ENCODE measurements at regions not wholly inside any gene's neighbourhood (a gene's known extent, or its start where the extent isn't known, plus 50 kb on each side); places are given as distances from the start of the nearest gene placed in this dataset.
"Not testable (repeated sequence)": the region's sequence is repeated elsewhere in the genome, so short reads cannot be mapped to it uniquely, and the experiment has no call there.

DNA sequence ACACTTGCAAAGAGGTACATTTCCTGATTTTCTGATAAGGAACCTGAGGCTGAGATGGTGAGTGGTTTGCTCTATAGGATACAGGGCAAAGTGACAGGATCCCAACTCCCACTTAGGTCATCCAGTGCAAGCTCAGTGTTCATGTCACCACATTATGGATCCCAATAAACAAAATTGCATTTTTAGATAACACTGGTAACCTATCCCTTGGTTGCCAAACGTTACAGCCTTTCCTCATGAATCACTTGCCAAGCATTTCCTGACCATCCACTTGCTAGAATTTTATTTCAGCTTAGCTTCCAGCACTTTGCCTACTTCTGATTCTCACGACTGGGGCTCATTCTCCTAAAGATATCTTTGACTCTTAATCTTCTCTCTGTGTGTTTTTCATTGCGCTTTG, 131.4 kb upstream of the ODAD2 start:
- no peak for DNase-seq

GRCh38 chr10:28127881-28128280, 129.0 kb upstream of the ODAD2 start:
- DNase-seq = no peak

DNA sequence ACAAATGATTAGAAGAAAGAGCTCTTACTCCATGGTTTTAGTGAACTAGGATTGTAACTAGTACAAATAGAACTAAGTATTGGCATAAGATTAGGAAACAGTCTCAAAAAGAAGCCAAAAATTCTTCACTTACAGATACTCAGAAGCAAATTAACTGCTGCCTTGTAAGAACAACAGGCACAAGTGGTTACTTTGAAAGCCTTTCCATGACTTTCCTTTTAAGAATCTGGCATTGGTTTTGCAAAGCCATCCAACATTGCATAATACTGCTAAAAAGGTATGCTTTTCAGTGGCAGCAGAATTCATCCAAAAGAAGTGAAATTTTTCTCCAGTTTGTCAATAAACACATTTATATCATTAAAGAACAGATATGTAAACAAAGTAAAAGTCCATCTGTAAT, 126.8 kb upstream of the ODAD2 start:
- no peak for DNase-seq

GRCh38 chr10:28120795-28121194, 121.9 kb upstream of the ODAD2 start:
- DNase-seq = no peak

GRCh38 chr10:28120043-28120749, 121.3 kb upstream of the ODAD2 start:
- DNase-seq = no peak

DNA sequence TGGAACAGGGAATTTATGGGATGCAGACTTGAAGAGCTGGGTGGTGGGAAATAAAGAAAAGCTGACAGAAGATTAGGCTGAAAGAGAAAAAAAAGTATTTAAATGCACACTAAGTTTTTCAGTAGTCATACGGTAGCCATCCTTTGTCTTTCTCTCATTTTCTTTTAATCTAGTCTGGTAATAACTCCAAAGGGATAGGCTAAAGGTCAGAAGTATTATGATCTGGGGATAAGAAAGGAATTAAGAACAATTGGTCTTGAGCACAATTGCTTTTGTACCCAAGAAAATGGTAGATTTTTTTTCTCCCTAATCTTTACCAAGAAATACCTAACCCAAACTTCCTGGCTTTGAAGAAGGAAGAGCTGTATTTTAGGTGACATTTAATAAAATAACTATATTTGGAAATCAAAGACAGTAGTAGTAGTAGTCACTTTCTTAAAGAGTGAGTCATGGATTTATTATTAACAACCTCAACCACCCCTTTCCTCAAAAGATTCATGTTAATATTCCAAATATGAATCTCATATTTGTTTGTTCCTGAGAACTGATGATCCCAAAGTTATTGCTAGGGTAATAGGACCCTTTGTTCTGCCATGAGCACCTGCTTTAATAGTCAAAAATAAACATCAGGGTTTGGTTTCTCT, 120.2 kb upstream of the ODAD2 start:
- DNase-seq = no peak

DNA sequence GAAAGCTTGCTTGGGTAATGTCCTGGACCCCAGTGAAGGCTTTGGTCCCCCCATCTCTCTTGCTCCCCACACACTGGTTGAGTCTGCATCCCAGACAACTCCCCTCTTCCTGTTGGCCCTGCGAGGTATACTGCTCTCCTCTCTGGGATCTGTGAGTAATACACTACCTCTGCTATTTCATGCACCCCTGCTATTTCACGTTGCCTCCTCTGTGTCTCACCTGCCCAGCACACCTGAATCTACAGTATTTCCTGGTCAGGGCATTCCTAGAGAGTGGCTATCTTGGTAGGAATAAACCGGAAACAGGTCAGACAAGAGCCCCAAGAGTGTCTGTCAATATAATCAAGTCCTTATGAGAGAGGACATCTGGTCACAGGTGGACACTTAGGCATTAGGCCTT, 114.3 kb upstream of the ODAD2 start:
- DNase-seq = no peak

GRCh38 chr10:28111712-28112111, 112.8 kb upstream of the ODAD2 start:
- DNase-seq = no peak

DNA sequence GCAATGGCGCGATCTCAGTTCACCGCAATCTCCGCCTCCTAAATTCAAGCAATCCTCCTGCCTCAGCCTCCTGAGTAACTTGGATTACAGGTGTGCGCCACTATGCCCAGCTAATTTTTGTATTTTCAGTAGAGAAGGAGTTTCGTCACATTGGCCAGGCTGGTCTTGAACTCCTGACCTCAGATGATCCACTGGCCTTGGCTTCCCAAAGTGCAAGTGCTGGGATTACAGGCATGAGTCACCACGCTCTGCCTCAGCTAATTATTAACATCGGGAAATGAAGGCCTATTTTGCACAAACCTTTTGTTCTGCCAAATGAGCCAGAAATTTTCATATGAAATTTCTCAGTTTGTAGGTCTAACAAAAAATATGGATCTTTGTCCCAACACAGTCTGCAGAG, 106.7 kb upstream of the ODAD2 start:
- no peak for DNase-seq

DNA sequence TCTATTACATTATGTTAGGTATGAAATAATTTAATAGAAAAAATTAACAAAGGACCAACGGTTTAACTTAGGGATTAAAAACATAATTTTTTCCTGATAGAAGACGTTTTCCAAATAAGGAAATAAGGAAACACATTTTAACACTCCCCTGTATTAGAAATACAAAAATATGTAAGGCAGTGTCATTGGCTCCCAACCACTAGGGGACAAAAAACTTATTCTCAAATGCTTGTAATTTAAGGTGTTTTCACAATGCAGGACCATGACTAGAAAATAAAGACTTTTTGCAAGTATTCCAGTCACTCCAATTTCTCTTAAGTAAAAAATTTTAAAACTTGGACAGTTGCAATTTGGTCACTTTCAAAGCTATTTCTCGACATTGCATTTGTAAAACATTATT, 98.8 kb upstream of the ODAD2 start:
- no peak for DNase-seq

- no peak for DNase-seq
Observed at GRCh38 chr10:28095791-28096378, 97.0 kb upstream of the ODAD2 start.

DNA sequence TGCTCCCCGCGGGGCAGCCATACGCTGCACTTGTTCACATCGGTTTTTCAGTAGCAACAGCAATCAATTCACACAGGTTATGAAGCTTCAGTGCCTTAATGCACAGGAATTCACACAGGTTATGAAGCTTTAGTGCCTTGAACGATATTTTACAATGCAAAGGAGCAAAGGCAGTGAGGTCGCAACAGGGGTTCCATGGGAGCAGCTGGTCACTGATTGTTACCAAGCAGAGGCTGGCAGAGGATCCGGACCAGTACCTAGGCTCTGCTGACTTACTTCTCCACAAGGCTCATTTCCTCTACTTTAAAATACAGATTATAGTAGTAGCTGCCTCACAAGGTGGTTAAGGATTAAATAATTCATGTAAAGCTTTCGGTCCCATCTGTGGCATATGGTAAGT, 95.2 kb upstream of the ODAD2 start:
- no peak for DNase-seq

GRCh38 chr10:28091913-28092312, 93.0 kb upstream of the ODAD2 start:
- no peak for DNase-seq

DNA sequence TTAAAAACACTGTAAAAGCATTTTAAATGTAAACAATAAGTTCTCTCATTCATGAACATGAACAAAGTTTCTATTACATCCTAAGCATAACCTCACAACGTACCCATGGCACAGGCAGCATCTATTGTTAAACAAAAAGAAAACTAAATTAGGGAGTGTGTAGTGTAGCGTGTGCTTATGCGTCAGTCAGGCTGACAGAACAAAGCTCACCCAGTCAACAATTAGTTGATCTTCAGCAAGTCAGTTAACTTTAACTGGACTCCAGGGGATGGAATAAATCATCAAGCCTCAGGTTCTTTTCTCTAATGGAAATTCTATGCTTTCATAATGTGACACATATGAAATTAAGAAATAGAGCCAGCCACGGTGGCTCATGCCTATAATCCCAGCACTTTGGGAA, 91.6 kb upstream of the ODAD2 start:
- no peak for DNase-seq

DNA sequence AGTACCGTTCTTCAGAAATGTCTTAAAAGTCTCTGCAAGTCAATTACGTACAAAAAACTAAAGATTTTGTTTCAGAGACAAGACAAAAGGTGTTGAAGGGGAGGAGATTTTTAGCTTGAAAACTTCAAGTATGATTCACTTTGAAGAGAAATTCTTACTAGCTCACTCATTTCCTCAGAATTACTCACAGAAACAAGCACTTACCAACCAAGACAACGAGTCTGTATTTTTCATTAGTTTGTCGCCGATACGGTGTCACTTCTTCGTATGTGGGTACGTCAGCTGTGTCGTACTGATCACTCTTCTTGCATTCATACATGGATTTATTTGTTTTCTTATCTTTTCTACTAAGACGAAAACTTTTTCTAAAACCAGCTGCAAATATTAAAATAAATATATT, 90.6 kb upstream of the ODAD2 start:
- no peak for DNase-seq

DNA sequence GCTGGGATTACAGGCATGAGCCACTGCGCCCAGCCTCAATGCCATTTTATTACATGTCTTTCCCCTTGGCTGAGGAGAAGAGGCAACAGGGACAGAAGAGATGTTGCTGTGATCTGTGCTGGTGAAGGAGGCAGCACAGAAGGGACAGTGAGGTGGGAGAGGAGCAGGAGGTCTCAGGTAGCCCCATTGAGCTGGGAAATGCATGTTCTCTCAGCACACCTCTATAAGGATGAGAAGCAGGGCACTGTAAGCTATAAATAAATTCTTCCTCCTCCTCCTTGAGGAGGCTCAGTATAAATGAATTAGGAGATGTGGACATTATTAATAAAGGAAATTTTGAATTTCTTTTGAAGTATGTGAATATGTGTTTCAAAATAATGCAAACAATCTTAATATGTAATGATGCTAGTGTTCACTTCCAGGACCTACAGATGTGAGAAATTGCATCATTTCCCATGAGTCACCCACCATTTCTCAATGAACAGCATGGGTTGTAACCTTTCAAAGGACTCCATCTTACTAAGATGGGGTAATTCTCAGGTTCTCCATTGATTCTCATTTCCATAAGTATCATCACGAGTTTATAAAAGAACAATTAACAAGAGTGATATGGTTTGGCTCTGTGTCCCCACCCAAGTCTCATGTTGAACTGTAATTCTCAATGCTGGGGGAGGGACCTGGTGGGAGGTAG, 88.9 kb upstream of the ODAD2 start:
- DNase-seq = no peak

- not testable (repeated sequence) for DNase-seq
Observed at GRCh38 chr10:28085760-28086159, 86.9 kb upstream of the ODAD2 start.

GRCh38 chr10:28082885-28083284, 84.0 kb upstream of the ODAD2 start:
- DNase-seq = no peak

DNA sequence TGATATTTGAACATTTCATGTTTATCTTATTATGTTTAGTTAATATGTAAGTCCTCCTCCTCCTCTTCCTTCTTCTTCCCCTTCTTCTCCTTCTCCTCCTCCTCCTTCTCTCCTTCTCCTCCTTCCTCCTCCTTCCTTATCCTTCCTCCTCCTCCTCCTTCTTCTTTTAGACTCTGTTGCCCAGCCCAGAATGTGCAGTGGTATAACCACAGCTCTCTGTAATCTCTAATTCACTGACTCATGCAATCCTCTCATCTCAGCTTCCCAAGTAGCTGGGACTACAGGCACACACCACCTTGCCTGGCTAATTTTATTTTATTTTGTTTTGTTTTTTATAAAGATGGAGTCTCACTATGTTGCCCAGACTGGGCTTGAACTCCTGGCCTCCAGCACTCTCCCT, 83.4 kb upstream of the ODAD2 start:
- no peak for DNase-seq

- DNase-seq = no peak
Observed at GRCh38 chr10:28077889-28078288, 79.0 kb upstream of the ODAD2 start.

DNA sequence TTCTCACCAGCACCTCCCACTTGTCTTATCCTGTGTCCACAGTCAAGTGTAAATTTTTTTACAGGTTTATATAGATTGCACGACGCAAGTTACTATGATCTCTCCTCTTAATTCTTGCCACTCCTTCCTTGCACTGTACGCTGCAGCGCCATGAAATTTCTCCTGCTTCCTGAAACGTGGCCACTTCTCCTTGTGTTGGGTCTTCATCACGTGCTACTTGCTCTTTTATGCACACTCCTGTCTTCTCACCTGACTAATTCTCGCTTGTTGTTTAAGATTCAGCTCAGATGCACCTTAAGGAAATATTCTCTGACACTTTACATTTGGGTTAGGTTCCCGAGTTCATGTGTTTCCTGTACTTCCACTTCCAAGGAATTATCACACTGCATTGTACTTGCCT, 76.5 kb upstream of the ODAD2 start:
- no peak for DNase-seq

DNA sequence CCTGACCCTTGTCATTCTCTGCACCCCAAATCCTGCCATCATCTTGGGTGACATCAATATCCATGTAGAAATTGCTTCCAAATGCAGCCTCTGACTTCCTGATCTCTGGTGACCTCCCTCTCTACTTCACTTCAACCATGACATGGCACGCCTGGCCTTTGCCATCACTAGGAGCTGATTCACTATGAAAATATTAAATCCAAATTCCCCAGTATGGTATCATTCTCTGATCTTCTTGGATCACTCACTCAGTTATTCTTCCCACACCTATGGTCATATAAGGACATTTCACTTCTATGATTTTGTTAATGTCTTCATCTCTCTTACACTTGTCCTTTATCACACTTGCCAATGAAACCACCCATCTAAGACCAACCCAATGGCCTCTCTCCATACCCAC, 73.7 kb upstream of the ODAD2 start:
- DNase-seq = no peak

DNA sequence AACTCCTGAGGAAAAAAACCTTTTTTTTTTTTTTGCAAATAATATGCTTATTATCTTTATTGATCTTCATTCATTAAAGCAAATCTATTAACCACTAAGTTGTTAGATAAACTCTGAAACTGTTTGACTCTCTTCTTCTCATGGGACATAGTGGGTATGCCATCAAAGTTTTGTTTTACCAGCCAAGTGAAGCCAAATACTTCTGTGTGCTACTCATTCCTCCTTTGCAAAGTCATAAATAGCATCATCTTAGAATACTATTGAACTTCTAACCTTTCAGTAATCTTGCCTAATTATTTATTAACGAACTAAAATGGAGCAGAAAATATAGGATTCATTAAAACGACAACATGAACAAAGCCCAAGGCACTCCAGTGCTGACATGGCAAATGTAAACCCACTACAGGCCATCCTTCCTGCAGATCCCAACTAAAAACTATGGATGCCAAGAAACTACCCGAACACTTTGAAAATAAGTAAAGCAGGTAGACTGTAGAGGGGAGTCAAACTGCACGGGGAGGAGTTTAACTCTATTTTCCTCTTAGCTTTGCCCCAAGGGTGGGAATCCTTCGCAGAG, 61.2 kb upstream of the ODAD2 start:
- no peak for DNase-seq

DNA sequence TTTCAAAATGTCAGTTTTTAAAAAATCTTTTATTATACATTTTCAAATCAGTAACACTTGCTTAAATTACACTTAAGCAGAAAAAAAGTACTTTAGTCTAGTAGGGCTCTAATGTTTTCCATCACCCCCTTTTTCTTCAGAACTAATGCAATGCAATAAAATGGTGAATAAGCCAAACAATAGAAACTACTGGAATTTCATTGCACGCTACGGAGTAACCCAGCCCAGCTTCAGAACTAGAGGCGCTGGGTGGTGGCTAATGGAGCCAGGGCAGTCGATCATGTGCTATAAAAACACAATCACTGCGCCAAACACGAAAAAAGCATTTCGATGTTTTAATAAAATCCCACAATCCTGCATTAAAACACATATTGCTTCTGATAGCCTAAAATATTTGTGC, 59.9 kb upstream of the ODAD2 start:
- DNase-seq = no peak
